Epithelial cell of esophagus (primary cell): ENCODE measurements at regions not wholly inside any gene's neighbourhood (a gene's known extent, or its start where the extent isn't known, plus 50 kb on each side); places are given as distances from the start of the nearest gene placed in this dataset.
"Not testable (repeated sequence)": the region's sequence is repeated elsewhere in the genome, so short reads cannot be mapped to it uniquely, and the experiment has no call there.

ENCODE experiments used
- DNase-seq: peaks from one replicate; pipeline ENCODE4 v3.0.0; 2010; ENCODE audit warnings: low read depth
- H3K4me3 ChIP-seq: 2 replicates; pipeline ENCODE4 v1.5.1; 2011; ENCODE audit warnings: mild to moderate bottlenecking, low read length, control low read depth
- TF ChIP-seq, protein P1 (sequence below): IDR thresholded peaks from 2 replicates; pipeline ENCODE4 v1.5.1; 2011; ENCODE audit warnings: low read depth, mild to moderate bottlenecking, low read length, control low read depth, inconsistent platforms; ENCODE audit not compliant: insufficient read depth; ENCODE audit errors: missing control alignments

DNA sequence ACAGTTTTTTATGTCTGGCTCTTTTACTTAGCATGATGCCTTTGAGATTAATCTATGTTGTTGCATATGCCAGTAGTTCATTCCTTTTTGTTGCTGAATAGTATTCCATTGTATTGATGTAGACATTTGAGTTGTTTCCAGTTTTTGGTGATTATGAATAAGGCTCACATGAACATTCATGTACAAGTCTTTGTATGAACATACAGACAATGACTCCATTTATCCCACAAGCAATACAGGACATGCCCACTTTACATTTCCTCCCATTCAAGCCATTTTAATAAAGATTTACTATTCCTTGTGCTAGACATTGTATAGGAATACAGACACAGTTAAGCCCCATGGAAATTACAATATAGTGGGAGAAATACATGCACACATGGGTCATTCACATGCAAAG lies 118.0 kb downstream of the TRIM43 start:
- no peak overlapping the region for H3K4me3 ChIP-seq
- DNase-seq = no peak
- TF ChIP-seq, protein P1, sequence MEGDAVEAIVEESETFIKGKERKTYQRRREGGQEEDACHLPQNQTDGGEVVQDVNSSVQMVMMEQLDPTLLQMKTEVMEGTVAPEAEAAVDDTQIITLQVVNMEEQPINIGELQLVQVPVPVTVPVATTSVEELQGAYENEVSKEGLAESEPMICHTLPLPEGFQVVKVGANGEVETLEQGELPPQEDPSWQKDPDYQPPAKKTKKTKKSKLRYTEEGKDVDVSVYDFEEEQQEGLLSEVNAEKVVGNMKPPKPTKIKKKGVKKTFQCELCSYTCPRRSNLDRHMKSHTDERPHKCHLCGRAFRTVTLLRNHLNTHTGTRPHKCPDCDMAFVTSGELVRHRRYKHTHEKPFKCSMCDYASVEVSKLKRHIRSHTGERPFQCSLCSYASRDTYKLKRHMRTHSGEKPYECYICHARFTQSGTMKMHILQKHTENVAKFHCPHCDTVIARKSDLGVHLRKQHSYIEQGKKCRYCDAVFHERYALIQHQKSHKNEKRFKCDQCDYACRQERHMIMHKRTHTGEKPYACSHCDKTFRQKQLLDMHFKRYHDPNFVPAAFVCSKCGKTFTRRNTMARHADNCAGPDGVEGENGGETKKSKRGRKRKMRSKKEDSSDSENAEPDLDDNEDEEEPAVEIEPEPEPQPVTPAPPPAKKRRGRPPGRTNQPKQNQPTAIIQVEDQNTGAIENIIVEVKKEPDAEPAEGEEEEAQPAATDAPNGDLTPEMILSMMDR = no peak

DNA sequence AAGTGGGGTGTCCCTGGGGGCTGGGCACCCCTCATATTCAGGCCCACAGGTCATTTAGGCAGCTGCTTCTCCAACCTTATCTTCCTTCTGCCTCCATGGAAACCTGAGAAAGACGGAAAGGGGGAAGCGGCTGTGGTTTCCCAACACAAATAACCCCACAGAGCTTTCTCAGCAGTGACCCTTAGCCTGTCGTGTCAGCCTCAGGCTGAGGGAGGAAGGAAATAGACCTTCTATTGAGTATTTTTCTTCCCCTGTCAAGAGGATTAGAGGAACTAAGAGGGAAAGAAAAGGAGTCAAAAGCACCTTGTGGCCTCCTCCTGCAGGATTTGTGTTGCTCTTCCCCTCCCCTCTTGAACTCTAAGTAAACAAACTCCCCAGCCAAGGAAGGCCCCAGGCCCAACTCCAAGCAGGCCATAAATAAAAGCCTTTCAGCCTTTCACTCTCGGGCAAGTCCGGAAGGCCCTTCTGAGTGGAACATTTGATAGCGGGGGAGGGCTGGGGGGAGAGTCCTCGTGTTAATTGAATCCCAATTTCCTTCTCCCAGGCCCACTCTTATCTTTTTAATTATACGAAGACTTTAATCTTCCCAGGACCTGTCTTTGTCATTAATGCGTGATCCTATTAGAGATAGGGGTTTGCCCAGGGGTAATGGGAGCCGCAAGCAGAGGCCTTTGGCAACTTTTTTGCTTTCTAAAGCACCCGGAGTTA lies 121.8 kb downstream of the TRIM43 start:
- H3K4me3 ChIP-seq, DNase-seq: not testable (repeated sequence)

DNA sequence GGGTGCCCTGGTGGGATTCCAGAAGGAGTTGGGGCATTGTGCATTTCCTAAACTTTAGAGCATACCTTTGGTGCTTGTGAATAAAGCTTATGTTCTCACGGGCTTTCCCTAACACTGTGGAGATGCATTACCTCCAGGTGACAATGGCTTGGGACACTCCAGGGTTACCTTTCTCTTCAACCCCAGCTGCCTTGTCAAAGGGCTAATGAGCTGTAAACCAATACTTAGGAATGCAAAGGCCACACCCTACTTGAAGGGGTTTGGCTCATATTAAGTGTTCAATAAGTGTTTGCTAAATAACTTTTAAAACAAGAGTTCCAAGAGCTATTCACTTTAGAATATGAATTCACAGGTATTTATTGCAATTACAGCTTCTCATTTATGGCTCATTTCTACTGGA lies 122.6 kb downstream of the TRIM43 start:
- not testable (repeated sequence) for H3K4me3 ChIP-seq, DNase-seq

DNA sequence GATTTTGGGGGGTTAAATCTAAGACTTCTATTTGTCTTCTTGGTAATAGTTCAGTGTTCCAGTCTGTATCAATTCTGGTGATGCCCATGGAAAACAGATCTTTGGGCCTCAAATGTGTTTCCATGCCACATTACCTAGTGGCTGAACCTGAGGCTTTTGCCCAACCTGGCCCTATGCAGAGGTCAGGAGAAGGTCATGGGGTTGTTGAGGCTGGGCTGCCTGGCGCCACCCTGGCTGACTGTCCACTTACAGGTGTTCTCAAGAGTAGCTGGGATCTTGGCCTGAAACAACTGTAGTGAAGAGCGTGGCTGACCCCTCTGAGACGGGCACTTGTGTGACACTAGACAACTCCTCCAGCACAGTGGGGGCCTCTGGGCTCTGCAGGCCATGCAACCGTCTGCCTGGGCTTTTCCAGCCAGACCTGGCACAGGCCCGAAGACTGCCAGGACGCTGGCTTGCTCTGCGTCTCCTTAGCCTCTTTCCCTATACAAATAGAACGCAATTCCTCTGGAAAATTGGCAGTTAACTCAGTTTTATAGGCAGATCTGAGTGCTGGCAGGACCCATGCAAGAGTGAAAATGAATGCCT lies 127.8 kb downstream of the TRIM43 start:
- H3K4me3 ChIP-seq = no peak overlapping the region
- no peak for DNase-seq
- TF ChIP-seq, protein P1 = no peak

DNA sequence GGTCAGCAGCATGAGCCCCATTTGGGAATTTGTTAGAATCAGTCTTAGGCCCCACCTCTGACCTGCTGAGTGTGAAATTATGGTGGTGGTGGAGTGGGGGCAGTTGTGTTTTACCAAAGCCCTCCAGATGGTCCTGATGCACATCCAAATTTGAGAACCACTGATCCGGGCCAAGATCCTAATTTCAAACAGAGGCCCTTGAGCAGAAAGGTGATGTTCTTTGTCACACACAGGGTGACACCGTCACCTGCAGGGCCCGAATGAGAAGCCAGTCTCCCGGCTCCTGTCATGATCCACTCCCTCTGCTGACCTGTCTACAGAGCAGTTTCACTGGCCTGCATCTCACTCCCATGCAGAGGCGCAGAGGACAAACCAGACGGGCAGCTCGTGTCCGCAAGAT lies 129.9 kb downstream of the TRIM43 start:
- no peak overlapping the region for H3K4me3 ChIP-seq
- TF ChIP-seq, protein P1 = no peak
- no peak for DNase-seq

DNA sequence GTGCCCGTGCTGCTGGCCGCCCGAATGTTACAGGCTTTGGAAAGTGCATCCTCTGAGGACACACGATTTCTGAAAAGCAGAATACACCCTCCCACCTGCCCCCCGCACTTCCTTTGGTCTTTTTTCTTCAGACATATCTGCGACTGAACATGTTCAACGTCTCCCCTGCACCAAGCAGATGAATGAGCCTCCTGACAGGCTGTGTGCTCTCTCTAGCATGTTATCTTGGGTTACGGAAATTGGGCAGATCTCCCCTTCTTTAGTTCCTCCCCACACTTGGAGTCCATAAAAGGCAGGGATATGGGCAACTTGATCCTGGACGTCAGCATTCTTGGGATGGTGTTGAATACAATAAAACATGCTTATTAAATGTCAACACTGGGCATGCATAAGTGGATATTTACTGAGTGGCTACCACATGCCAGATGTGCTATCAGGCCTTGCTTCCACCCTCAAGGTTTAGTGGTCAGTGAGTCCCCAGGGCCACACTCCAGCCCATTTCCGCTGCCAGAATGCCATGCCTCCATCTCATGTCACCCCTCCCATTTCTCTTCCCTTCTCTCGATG lies 130.4 kb downstream of the TRIM43 start:
- H3K4me3 ChIP-seq = no peak overlapping the region
- no peak for DNase-seq
- TF ChIP-seq, protein P1 = no peak

DNA sequence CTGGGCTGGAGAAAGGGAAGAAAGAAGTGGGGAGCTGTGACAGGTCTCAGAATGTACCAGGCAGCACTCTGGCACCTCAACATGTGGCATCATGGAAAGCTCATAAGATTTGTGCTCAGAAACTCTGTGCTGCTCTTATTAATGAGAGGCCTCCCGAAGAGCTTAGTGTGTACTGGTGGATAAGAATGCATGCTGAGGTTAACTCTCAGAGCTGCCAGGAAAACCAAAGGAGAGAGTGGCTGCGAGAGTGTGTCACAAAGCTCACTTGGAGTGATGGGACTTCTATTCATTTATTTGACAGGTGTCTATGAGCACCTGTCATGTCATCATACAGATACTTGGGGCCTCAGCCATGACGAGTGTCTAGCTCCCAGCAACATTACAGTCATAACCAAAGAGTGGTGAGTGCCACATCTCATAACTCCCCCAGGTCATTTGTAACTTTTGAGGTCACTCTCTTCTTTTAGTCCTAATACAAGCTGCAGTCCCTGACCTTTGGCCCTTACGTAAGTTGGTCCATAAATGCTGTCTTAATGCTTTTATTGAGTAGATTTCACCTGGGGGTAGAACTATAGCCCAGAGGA lies 131.9 kb downstream of the TRIM43 start:
- not testable (repeated sequence) for H3K4me3 ChIP-seq, DNase-seq

DNA sequence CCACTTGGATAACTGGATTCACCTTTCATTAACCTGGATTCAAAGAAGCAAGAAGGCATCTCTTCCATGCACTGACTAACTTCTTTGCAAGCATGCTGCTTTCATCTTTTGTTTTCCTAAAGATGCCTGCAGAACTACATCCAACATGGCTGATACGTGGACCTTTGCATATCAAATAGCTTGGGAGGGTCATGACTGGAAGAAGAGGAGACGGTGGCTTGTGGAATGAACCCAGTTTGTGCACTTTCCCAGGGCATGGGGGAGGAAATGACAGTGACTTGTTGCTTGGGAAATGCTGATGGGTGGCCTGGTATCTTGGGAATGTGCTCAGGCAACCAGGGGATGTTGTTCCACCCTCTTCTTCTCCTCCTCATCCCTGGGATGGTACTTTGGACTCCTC lies 133.4 kb downstream of the TRIM43 start:
- not testable (repeated sequence) for H3K4me3 ChIP-seq, DNase-seq

DNA sequence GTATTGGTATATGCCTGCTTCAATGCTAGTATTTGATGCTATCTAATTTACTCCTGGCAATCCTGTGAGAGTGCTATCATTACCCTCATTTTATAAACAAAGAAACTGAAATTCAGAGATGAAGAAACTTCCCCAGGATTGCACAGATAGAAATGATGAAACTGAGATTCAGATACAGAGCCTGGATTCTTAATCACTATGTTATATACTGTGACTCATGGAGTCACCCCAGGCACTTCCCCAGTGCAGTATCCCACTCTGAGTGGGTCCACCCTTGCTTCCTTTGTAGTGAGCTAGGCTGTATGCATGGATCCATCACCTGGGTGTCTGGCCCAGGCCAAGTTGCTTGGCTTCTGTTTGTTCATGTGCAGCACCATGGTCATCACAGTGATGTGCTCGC lies 133.9 kb downstream of the TRIM43 start:
- peak; percentile 24 for DNase-seq

DNA sequence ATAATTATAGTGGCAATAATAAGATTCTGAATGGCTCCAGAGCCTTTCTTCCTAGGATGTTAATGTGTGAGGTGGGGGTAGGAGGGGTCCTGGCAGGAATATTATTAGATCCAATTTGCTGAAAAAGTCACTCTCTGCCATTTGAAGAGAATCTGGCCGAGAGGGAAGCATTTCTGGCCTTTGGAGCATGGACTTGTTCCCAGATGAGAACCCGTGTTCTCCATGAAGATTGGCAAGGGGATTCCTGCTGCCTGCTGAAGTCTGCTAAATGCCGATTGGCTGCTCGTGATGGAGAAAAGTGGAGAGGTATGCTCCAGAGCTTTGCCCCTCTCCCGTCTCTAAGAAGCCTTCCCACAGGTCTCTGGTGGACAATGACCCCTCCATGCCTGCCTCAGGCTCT lies 135.6 kb downstream of the TRIM43 start:
- not testable (repeated sequence) for H3K4me3 ChIP-seq, DNase-seq

More for the DNA sequence above, 133.9 kb downstream of the TRIM43 start:
- not testable (repeated sequence) for H3K4me3 ChIP-seq
